ENCODE measurements at regions not wholly inside any gene's neighbourhood (a gene's known extent, or its start where the extent isn't known, plus 50 kb on each side); places are given as distances from the start of the nearest gene placed in this dataset.

DNA sequence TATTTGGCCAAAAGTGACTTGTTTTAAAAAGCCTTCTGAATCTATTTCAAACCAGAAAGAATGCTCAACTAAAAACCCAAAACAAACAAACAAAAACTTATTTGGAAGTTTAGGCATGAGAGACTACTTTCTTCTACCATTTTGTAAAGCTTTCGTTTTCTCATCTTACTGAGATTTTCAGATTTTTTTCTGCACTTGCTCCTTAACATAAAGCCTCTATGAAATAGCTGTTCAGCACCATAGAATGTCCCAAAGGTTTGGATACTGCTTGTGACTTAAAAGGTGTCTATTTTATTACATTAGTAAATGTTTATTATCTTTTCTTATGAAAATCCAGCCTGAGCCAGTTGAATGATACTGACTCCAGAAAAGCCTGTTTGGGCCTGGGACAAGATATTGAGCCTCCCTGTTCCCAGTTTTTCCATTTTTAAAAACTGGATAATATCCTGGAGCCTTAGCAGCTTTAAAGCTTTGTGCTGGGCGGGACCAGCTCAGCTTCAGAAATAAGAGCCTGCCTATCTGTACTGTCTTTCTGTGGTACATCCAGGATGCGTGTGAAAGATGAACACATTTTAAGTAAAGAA lies 292.6 kb downstream of the ZSWIM6 start:
- no peak for TF ChIP-seq CTCF (IDR thresholded peaks at IDR 0.05; ENCODE audit: borderline replicate concordance, extremely low read depth, insufficient read depth)
- no peaks in the 10 kb centered on the region for H3K36me3 ChIP-seq (ENCODE audit: control insufficient read depth in 2 of 3, insufficient read depth in 3 of 3, low read length in 3 of 3)
- no peaks in the 10 kb centered on the region for H3K27me3 ChIP-seq (ENCODE audit: control insufficient read depth, insufficient read depth, low read length)
- H3K4me1 ChIP-seq (ENCODE audit: control insufficient read depth in 2 of 3, insufficient read depth in 2 of 3, low read depth in 1 of 3, low read length in 3 of 3) = peaks cover 0 to 7% (median 2%) of the 10 kb centered on the region in 3 donors
- DNase-seq = no peak
- H3K9ac ChIP-seq (ENCODE audit: low read length in 3 of 3) = peak overlapping the region in 1 of 3 donors; percentile 75
- no peaks in the 10 kb centered on the region for H3K9me3 ChIP-seq (ENCODE audit: control insufficient read depth in 2 of 3, insufficient read depth in 1 of 3, low read length in 3 of 3)
- H3K4me3 ChIP-seq (ENCODE audit: low read length in 3 of 3) = peak overlapping the region in 1 of 3 donors; percentile 62
- FAIRE-seq = no peak
- H3K27ac ChIP-seq (ENCODE audit: low read depth in 2 of 2, low read length in 2 of 2) = no peak overlapping the region
- intact Hi-C loops (cut with DNase I) = no loop called here

DNA sequence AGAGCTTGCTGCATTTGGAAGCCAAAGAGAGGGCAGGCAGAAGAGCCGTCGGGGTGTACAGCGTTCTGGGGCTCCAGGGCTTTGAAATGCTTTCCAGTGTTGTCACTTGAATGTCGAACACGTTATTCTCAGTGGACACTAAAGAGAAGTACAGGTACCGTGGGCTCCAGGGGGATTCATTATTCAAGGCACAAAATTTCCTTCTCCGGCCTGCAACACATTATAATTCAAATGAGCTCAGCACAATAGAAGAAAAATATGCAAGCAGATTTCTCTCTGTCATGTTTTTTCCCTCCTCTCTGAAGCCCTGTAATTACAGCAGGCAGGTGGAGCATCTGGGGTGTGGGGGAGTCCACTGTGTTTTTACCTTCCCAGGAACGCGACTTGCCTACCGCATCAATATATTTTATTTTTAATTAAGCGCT lies 293.1 kb downstream of the ZSWIM6 start:
- H3K27me3 ChIP-seq (ENCODE audit: control insufficient read depth, insufficient read depth, low read length) = no peaks in the 10 kb centered on the region
- H3K4me1 ChIP-seq (ENCODE audit: control insufficient read depth in 2 of 3, insufficient read depth in 2 of 3, low read depth in 1 of 3, low read length in 3 of 3) = peaks cover 0 to 7% (median 2%) of the 10 kb centered on the region in 3 donors
- H3K9ac ChIP-seq (ENCODE audit: low read length in 3 of 3) = peak overlapping the region in 2 of 3 donors; percentile 43 to 75
- intact Hi-C loops (cut with DNase I) = no loop called here
- peak overlapping the region; percentile 51 to 62 (median 61) for H3K4me3 ChIP-seq (ENCODE audit: low read length in 3 of 3)
- DNase-seq = peak in 2 of 5 donors; percentile 21 to 32
- H3K36me3 ChIP-seq (ENCODE audit: control insufficient read depth in 2 of 3, insufficient read depth in 3 of 3, low read length in 3 of 3) = no peaks in the 10 kb centered on the region
- FAIRE-seq = no peak
- H3K27ac ChIP-seq (ENCODE audit: low read depth in 2 of 2, low read length in 2 of 2) = peak overlapping the region; percentile 26 to 72
- H3K9me3 ChIP-seq (ENCODE audit: control insufficient read depth in 2 of 3, insufficient read depth in 1 of 3, low read length in 3 of 3) = no peaks in the 10 kb centered on the region
- TF ChIP-seq CTCF (IDR thresholded peaks at IDR 0.05; ENCODE audit: borderline replicate concordance, extremely low read depth, insufficient read depth) = no peak

DNA sequence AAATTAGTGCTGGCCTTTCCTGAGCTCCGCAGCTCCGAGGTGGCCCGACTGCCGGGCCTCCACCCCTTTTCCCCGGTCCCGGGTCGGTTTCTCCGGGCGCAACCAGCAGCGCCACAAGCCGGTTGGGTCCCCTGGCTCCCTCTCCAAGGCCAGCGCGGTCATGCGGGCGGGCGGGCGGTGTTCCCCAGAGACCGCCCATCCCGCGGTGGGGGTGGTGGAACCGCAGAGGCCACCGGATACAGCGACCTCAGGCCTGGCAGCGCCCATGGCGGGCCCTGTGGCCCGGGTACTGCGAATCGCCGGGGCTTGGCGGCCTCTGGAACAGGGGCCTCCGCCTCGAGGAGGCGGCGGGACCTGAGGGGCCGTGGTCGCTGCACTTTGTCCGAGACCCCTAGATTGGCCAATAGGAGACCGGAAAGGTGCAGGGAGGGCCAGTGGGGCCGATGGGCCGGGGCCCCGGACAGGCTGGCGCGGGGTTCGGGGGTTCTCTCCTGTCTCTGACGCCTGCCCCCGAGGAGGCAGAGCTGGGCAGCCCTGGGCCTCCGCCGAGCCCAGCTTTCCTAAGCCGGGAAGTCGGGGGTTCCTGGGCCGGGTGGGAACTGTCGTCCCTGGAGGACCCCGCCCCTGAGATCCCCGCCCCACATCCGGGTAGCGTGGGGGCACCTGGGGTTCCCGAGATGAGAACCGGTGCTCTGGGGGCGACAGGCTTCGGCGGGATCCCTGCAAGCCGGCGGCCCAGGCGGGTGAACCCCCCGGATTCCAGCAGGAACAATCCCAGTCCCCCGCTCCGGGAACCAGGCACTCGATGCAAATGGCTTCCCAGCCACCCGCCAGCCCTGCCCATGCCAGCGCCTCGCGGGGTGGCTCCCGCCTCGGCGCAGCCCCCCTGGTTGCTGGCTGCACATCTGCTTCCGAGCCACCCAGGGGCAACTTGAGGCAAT lies 293.9 kb downstream of the ZSWIM6 start:
- no peaks in the 10 kb centered on the region for H3K9me3 ChIP-seq (ENCODE audit: control insufficient read depth in 2 of 3, insufficient read depth in 1 of 3, low read length in 3 of 3)
- peak overlapping the region; percentile 60 to 72 for H3K27ac ChIP-seq (ENCODE audit: low read depth in 2 of 2, low read length in 2 of 2)
- no peaks in the 10 kb centered on the region for H3K27me3 ChIP-seq (ENCODE audit: control insufficient read depth, insufficient read depth, low read length)
- peak overlapping the region; percentile 51 to 62 (median 61) for H3K4me3 ChIP-seq (ENCODE audit: low read length in 3 of 3)
- DNase-seq (peak; percentile 78 to 94 (median 84)), FAIRE-seq (no peak)
- H3K9ac ChIP-seq (ENCODE audit: low read length in 3 of 3) = peak overlapping the region; percentile 43 to 75 (median 69)
- H3K4me1 ChIP-seq (ENCODE audit: control insufficient read depth in 2 of 3, insufficient read depth in 2 of 3, low read depth in 1 of 3, low read length in 3 of 3) = peaks cover 0 to 7% (median 1%) of the 10 kb centered on the region in 3 donors
- no peaks in the 10 kb centered on the region for H3K36me3 ChIP-seq (ENCODE audit: control insufficient read depth in 2 of 3, insufficient read depth in 3 of 3, low read length in 3 of 3)
- intact Hi-C loops (cut with DNase I) = no loop called here
- TF ChIP-seq CTCF (IDR thresholded peaks at IDR 0.05; ENCODE audit: borderline replicate concordance, extremely low read depth, insufficient read depth) = no peak

Measured in kidney (tissue), 13 donors.